GM12878 (cell line): ENCODE measurements at regions not wholly inside any gene's neighbourhood (a gene's known extent, or its start where the extent isn't known, plus 50 kb on each side); places are given as distances from the start of the nearest gene placed in this dataset.

Experiments used
- GABPA ChIP-seq: IDR thresholded peaks from 2 replicates; pipeline ENCODE4 v1.6.1; 2014; ENCODE audit warnings: antibody characterized with exemption, low read depth, mild to moderate bottlenecking, inconsistent platforms
- MTA3 ChIP-seq: IDR thresholded peaks from 2 replicates; pipeline ENCODE4 v1.6.1; 2012; ENCODE audit warnings: low read length, inconsistent platforms, borderline replicate concordance
- REST ChIP-seq: IDR thresholded peaks from 2 replicates; pipeline ENCODE4 v1.6.1; 2012; ENCODE audit warnings: mild to moderate bottlenecking, low read depth, low read length
- SREBF2 ChIP-seq: IDR thresholded peaks from 2 replicates; pipeline ENCODE4 v1.6.1; 2012; ENCODE audit warnings: mild to moderate bottlenecking, low read length
- TF ChIP-seq, protein P1 (sequence below): fragments of 450-650 bp; IDR thresholded peaks from 2 replicates; pipeline ENCODE4 v1.6.1; 2016; ENCODE audit warnings: mild to moderate bottlenecking

DNA sequence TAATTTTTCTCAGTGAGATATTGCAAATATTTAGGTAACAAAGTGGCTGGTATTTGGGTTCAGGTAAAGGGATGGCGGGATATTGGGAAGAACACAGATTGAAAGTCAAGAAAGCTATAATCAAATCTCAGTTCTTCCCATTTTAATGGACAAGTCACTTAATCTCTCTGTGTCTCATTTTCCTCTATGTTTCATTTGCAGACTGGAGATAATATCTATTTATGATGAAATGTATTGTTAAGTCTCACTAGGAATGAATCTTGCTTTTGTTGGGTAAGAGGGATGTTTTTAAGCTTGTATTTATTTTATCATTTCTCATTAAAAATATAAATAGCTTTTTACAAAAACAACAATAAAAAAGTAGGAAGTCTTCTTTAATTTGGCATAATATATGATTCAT is 175.4 kb downstream of the ISL1 start:
- TF ChIP-seq MTA3 (no peak), REST (no peak), SREBF2 (no peak), GABPA (no peak)
- TF ChIP-seq, protein P1, sequence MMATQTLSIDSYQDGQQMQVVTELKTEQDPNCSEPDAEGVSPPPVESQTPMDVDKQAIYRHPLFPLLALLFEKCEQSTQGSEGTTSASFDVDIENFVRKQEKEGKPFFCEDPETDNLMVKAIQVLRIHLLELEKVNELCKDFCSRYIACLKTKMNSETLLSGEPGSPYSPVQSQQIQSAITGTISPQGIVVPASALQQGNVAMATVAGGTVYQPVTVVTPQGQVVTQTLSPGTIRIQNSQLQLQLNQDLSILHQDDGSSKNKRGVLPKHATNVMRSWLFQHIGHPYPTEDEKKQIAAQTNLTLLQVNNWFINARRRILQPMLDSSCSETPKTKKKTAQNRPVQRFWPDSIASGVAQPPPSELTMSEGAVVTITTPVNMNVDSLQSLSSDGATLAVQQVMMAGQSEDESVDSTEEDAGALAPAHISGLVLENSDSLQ, result no peak
